Activated CD4-positive, alpha-beta T cell treated with anti-CD3 and anti-CD28 coated beads for 24 hours (primary cell): ENCODE measurements at regions not wholly inside any gene's neighbourhood (a gene's known extent, or its start where the extent isn't known, plus 50 kb on each side); places are given as distances from the start of the nearest gene placed in this dataset.
"Not testable (repeated sequence)": the region's sequence is repeated elsewhere in the genome, so short reads cannot be mapped to it uniquely, and the experiment has no call there.

Experiments used
- DNase-seq, 2 donors: peaks; one replicate each; pipeline ENCODE4 v3.0.0-alpha.2; 2020; ENCODE audit warnings: low read depth in 2 of 2

GRCh38 chr14:71629765-71630492, 302.3 kb upstream of the RGS6 start:
- DNase-seq = no peak

- DNase-seq = not testable (repeated sequence)
These were observed 301.2 kb upstream of the RGS6 start for GRCh38 chr14:71631030-71631429.

GRCh38 chr14:71632440-71632946, 299.7 kb upstream of the RGS6 start:
- no peak for DNase-seq

GRCh38 chr14:71636076-71636475, 296.2 kb upstream of the RGS6 start:
- DNase-seq = no peak

GRCh38 chr14:71636820-71637471, 295.3 kb upstream of the RGS6 start:
- DNase-seq = no peak

- no peak for DNase-seq
These were observed 293.6 kb upstream of the RGS6 start for GRCh38 chr14:71638523-71639196.

GRCh38 chr14:71642715-71643114, 289.5 kb upstream of the RGS6 start:
- DNase-seq = no peak

- no peak for DNase-seq
These were observed 286.6 kb upstream of the RGS6 start for GRCh38 chr14:71645656-71646055.

GRCh38 chr14:71646518-71646917, 285.7 kb upstream of the RGS6 start:
- DNase-seq = no peak

- DNase-seq = no peak
These were observed 285.0 kb upstream of the RGS6 start for GRCh38 chr14:71647086-71647784.

- no peak for DNase-seq
These were observed 283.5 kb upstream of the RGS6 start for GRCh38 chr14:71648725-71649124.

GRCh38 chr14:71650187-71650755, 282.0 kb upstream of the RGS6 start:
- DNase-seq = no peak

GRCh38 chr14:71651228-71651627, 281.0 kb upstream of the RGS6 start:
- DNase-seq = no peak

GRCh38 chr14:71652368-71652767, 279.9 kb upstream of the RGS6 start:
- DNase-seq = no peak

- no peak for DNase-seq
These were observed 277.4 kb upstream of the RGS6 start for GRCh38 chr14:71654810-71655209.

GRCh38 chr14:71658261-71658860, 273.9 kb upstream of the RGS6 start:
- no peak for DNase-seq

GRCh38 chr14:71659159-71659558, 273.1 kb upstream of the RGS6 start:
- DNase-seq = no peak

- DNase-seq = no peak
These were observed 270.8 kb upstream of the RGS6 start for GRCh38 chr14:71661441-71661840.

- no peak for DNase-seq
These were observed 269.9 kb upstream of the RGS6 start for GRCh38 chr14:71662291-71662790.

- DNase-seq = no peak
These were observed 267.1 kb upstream of the RGS6 start for GRCh38 chr14:71665157-71665556.

- DNase-seq = no peak
These were observed 266.4 kb upstream of the RGS6 start for GRCh38 chr14:71665781-71666180.
